GM12891 (cell line): ENCODE measurements at regions not wholly inside any gene's neighbourhood (a gene's known extent, or its start where the extent isn't known, plus 50 kb on each side); places are given as distances from the start of the nearest gene placed in this dataset.
"Not testable (repeated sequence)": the region's sequence is repeated elsewhere in the genome, so short reads cannot be mapped to it uniquely, and the experiment has no call there.

ENCODE experiments used
- DNase-seq: peaks from one replicate; pipeline ENCODE4 v3.0.0; 2011; ENCODE audit warnings: low spot score; ENCODE audit not compliant: insufficient read length
- FAIRE-seq: peaks from 2 replicates; lab custom pipeline; 2011; peaks lifted over from hg19 to GRCh38; lab: Jason Lieb, UNC
- PAX5 ChIP-seq: IDR thresholded peaks from 2 replicates; pipeline ENCODE4 v1.6.1; 2011; ENCODE audit warnings: low read length, moderate library complexity, mild to moderate bottlenecking; ENCODE audit not compliant: insufficient read depth, severe bottlenecking
- POLR2A ChIP-seq: IDR thresholded peaks from 2 replicates; pipeline ENCODE4 v1.6.1; 2011; ENCODE audit warnings: low read depth, low read length, control low read depth
- POLR2AphosphoS5 ChIP-seq: IDR thresholded peaks from 2 replicates; pipeline ENCODE4 v1.6.1; 2011; ENCODE audit warnings: low read depth, low read length, control low read depth
- POU2F2 ChIP-seq: IDR thresholded peaks from 2 replicates; pipeline ENCODE4 v1.6.1; 2011; ENCODE audit warnings: low read depth, mild to moderate bottlenecking, control low read depth, low read length, moderate library complexity
- SPI1 ChIP-seq: IDR thresholded peaks from 2 replicates; pipeline ENCODE4 v1.6.1; 2011; ENCODE audit warnings: low read depth, low read length, control low read depth
- TAF1 ChIP-seq: IDR thresholded peaks from 2 replicates; pipeline ENCODE4 v1.6.1; 2011; ENCODE audit warnings: low read depth, low read length, control low read depth

DNA sequence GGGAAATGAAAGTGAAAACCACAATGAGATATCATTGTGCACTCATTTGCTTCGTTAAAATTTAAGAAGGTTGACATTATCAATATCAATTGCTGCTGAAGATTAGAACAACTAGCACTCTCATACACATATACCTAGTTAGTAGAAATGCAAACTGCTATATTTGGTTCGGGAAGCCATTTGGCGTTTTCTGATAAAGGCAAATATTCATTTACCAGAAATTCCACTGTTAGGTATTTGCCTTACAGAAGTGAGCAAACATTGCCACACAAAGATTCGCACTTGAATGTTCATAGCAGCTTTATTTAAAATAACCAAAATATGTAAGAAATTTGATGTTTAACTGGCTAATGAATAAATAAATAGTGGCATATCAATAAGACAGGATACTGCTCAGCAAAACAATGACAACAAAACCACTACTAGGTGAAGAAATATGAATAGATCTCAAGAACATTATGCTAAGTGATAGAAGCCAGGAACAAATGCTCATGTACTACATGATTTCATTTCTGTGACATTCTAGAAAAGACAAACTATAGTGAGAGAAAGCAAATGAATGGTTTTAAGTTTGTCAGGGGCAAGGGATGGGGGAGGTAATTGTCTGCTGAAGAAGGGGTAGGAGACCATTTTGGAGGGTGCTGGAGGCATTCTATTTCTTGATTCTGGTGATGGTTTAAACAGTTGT lies 387.8 kb downstream of the PTH2R start:
- DNase-seq (no peak), FAIRE-seq (no peak)
- TF ChIP-seq TAF1 (no peak), POU2F2 (no peak), PAX5 (no peak), POLR2A (no peak), SPI1 (no peak), POLR2AphosphoS5 (no peak)

DNA sequence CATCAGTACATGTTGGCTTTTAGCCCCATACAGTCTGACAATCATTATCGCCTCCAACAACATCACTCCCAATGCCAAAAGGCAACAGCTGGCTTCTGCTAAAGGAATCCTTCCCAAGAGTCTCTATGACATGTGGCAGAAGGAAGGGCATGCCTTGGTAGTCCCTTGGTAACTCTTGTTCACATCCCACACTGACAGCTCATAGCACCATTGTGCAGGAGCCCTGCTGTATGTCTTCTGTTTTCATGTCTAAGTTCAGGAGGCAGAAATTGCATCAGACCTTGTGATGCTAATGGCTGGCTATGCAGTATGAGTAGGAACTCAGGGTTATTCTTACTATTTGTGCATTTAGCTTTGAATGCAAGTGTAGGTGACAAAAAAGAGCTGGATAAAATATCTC lies 392.1 kb downstream of the PTH2R start:
- no peak for FAIRE-seq
- DNase-seq, result no peak
- TF ChIP-seq POLR2AphosphoS5 (no peak), SPI1 (no peak), POU2F2 (no peak), POLR2A (no peak), PAX5 (no peak), TAF1 (no peak)

DNA sequence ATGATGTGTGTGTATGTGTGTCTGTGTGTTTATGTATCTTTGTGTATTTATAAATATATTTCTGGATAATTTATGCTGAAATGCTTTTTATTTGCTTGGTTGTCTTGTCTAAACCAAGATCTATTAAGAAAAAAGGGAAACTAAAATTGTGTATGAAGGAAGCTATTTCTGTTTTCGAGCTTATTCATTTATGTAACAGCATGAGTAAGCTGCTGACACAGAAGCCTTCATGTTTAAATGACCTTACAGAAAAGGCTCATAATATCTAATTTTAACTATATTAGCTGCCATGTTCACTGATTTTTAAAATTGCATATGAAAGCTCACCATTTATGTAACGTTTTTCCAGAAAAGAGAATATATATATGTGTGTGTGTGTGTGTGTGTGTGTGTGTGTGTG lies 392.8 kb downstream of the PTH2R start:
- TF ChIP-seq POU2F2 (no peak), PAX5 (no peak), POLR2A (no peak), SPI1 (no peak), POLR2AphosphoS5 (no peak), TAF1 (no peak)
- FAIRE-seq (no peak), DNase-seq (no peak)

DNA sequence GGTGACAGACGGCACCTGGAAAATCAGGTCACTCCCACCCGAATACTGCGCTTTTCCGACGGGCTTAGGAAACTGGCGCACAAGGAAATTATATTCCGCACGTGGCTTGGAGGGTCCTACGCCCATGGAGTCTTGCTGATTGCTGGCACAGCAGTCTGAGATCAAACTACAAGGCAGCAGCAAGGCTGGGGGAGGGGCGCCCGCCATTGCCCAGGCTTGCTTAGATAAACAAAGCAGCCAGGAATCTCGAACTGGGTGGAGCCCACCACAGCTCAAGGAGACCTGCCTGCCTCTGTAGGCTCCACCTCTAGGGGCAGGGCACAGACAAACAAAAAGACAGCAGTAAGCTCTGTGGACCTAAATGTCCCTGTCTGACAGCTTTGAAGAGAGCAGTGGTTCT lies 394.3 kb downstream of the PTH2R start:
- not testable (repeated sequence) for DNase-seq, FAIRE-seq

GRCh38 chr2:208807756-208808155 lies 401.2 kb downstream of the PTH2R start:
- FAIRE-seq (no peak), DNase-seq (no peak)
- TF ChIP-seq SPI1 (no peak), POU2F2 (no peak), PAX5 (no peak)

- not testable (repeated sequence) for FAIRE-seq, DNase-seq
Measured at GRCh38 chr2:208811885-208812284, 405.3 kb downstream of the PTH2R start.

DNA sequence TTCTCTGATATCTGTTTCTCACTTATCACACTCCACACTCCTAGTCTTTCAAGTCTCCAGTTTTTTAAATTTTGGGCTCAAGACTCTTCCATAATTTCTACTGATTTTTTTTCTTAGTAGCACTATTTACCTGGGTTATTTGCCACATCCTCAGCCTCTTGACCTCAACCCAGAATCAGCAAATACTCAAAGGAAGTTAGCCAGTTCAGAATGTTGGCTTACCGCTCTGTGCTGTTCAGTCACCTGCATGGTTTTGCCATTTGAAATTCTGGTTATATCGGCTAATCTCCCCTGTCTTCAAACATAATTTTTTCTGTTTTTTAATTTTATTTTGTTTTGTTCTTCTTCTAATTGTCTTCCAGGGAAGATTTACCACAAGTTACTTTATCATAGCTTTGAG lies 412.6 kb downstream of the PTH2R start:
- no peak for FAIRE-seq
- DNase-seq, result no peak

DNA sequence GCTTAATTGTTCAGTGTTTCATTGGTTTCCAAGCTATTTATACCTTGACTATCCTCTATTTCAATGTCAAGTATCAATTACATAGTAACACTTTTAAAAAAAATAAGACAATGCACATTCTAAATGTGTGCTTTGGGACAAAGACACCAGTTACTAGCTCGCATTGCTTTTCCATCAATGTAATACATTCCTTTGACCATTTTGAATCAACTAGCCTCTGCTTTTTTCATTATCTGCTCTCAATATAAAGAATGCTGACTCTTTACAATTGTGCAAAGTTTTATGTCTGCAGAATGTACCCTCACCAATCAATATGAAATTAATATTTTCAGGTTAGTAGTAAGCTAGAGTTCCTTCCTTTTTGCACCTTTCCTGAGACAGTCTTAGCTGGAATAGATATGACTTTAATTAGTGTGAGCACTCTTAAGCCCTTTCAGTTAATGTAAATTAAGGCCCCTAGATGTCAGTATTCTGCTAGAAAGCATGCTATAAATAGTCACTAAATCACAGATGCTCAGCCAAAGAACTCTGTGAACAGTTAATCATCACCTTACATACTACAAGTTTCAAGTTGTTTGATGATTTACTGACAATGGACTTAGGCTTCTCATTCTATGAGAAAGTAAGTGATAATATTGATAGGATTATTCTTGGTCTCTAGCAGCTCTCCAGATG lies 413.6 kb downstream of the PTH2R start:
- no peak for FAIRE-seq
- no peak for DNase-seq

More for the DNA sequence above, 412.6 kb downstream of the PTH2R start:
- TF ChIP-seq POLR2AphosphoS5 (no peak), SPI1 (no peak), POU2F2 (no peak), TAF1 (no peak), PAX5 (no peak), POLR2A (no peak)

GRCh38 chr2:208827109-208827508 lies 420.5 kb downstream of the PTH2R start:
- TF ChIP-seq POU2F2, result no peak
- no peak for TF ChIP-seq PAX5
- no peak for TF ChIP-seq POLR2AphosphoS5
- no peak for TF ChIP-seq POLR2A
- no peak for TF ChIP-seq TAF1
- TF ChIP-seq SPI1, result no peak
- FAIRE-seq, result no peak
- no peak for DNase-seq

More for the DNA sequence above, 413.6 kb downstream of the PTH2R start:
- TF ChIP-seq TAF1, result no peak

DNA sequence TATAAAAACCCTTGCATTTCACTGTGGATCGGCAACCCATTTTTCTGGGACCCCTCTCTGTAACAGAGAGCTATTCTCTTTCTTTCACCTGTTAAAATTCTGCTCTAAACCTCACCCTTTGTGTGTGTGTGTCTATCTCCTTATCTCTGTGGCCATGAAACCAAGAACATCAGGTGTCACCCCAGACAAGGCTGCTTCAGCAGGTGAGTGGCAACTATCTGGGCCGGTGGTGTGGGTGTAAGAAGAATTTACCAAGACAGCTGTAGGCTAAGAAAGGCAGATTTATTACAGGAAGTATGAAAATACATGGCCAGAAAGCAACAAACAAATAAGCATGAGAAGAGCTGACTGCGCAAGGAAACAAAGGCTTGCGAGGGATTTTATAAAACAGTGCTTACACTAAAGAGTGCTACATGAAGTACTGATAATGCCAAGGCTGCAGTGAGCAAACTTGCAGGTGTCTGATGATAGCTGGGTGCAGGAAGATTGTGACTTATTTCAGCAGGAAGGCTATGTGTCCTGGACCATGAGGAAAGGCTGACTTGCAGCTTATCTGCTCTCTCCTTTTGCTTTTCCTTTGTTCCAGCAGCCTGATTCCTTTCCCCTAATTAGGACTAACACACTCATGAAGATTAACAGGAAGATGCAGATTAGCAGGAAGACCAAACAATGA lies 421.1 kb downstream of the PTH2R start:
- TF ChIP-seq POLR2AphosphoS5, result no peak
- TF ChIP-seq SPI1, result no peak
- no peak for TF ChIP-seq POU2F2
- TF ChIP-seq PAX5, result no peak
- no peak for TF ChIP-seq POLR2A
- TF ChIP-seq TAF1, result no peak
- FAIRE-seq (no peak), DNase-seq (no peak)
